H1 (cell line): ENCODE measurements at regions not wholly inside any gene's neighbourhood (a gene's known extent, or its start where the extent isn't known, plus 50 kb on each side); places are given as distances from the start of the nearest gene placed in this dataset.

ENCODE experiments used
- CTCF ChIA-PET: fragments of 300-600 bp; sonication (Branson Sonifier 250); formaldehyde crosslinking; loops from one replicate; lab custom pipeline; 2021; ENCODE audit not compliant: partially characterized antibody; lab: Charles Lee
- POLR2A ChIA-PET: fragments of 300-600 bp; sonication (Branson Sonifier 250); formaldehyde crosslinking; loops from one replicate; lab custom pipeline; 2021; ENCODE audit warnings: inconsistent platforms; ENCODE audit not compliant: partially characterized antibody; lab: Charles Lee
- DNase-seq, 2 experiments: peaks; one replicate each; pipeline versions ENCODE4 v3.0.0 to v3.0.0-alpha.2; 2010 to 2022; ENCODE audit warnings: low spot score in 2 of 2, low read depth in 1 of 2, mixed read lengths in 1 of 2
- FAIRE-seq: peaks from 2 replicates; lab custom pipeline; 2011; peaks lifted over from hg19 to GRCh38; lab: Jason Lieb, UNC
- H2AFZ ChIP-seq: 2 replicates; pipeline ENCODE4 v1.8.1; 2012; ENCODE audit warnings: low read length, inconsistent platforms
- H2AK5ac ChIP-seq: 2 replicates; pipeline ENCODE4 v1.6.1; 2013; ENCODE audit warnings: low read depth, low read length
- H2BK120ac ChIP-seq: replicated peaks from 2 replicates; pipeline ENCODE3; 2013; ENCODE audit warnings: low read depth, low read length, inconsistent platforms
- H2BK12ac ChIP-seq: 2 replicates; pipeline ENCODE4 v1.6.1; 2013; ENCODE audit warnings: low read depth, low read length
- H2BK15ac ChIP-seq: 2 replicates; pipeline ENCODE4 v1.6.1; 2013; ENCODE audit warnings: low read length
- H2BK20ac ChIP-seq: 2 replicates; pipeline ENCODE4 v1.6.1; 2013; ENCODE audit warnings: low read length
- H2BK5ac ChIP-seq: 2 replicates; pipeline ENCODE4 v1.6.1; 2013; ENCODE audit warnings: low read depth, low read length
- H3K14ac ChIP-seq: 2 replicates; pipeline ENCODE4 v1.6.1; 2013; ENCODE audit warnings: inconsistent platforms; ENCODE audit not compliant: insufficient read length
- H3K18ac ChIP-seq: 2 replicates; pipeline ENCODE4 v1.6.1; 2013; ENCODE audit warnings: low read length; ENCODE audit errors: extremely low read depth
- H3K23ac ChIP-seq: 2 replicates; pipeline ENCODE4 v1.6.1; 2013; ENCODE audit warnings: inconsistent platforms; ENCODE audit not compliant: insufficient read length
- H3K23me2 ChIP-seq: 2 replicates; pipeline ENCODE4 v1.6.1; 2013; ENCODE audit warnings: low read depth, low read length
- H3K27ac ChIP-seq: 2 replicates; pipeline ENCODE4 v1.6.1; 2011; ENCODE audit warnings: low read depth, low read length, inconsistent platforms
- H3K27me3 ChIP-seq, 4 experiments: replicated peaks in 1 of 4; 1 replicate in 1 of 4; 2 replicates in 3 of 4; pipeline versions ENCODE4 v1.6.1 to v1.8.1; 2011 to 2013; ENCODE audit warnings: low read length in 3 of 4, mild to moderate bottlenecking in 3 of 4, inconsistent platforms in 2 of 4, mixed read lengths in 2 of 4, moderate library complexity in 1 of 4; ENCODE audit not compliant: control insufficient read depth in 3 of 4, insufficient read depth in 3 of 4; ENCODE audit errors: extremely low read depth in 1 of 4
- H3K36me3 ChIP-seq, 4 experiments: 2 replicates each; pipeline versions ENCODE4 v1.6.1 to v1.8.1; 2011 to 2013; ENCODE audit warnings: mild to moderate bottlenecking in 4 of 4, low read length in 3 of 4, moderate library complexity in 2 of 4, control low read depth in 1 of 4, inconsistent platforms in 1 of 4; ENCODE audit not compliant: insufficient read depth in 4 of 4, control insufficient read depth in 2 of 4
- H3K4ac ChIP-seq: replicated peaks from 2 replicates; pipeline ENCODE3; 2013; ENCODE audit warnings: low read length, low read depth, mixed read lengths, inconsistent platforms; ENCODE audit not compliant: insufficient read length
- H3K4me1 ChIP-seq, 4 experiments: replicated peaks in 1 of 4; 1 replicate in 1 of 4; 2 replicates in 3 of 4; pipeline versions ENCODE4 v1.6.1 to v1.8.1; 2011 to 2013; ENCODE audit warnings: low read length in 3 of 4, inconsistent platforms in 2 of 4, mixed read lengths in 1 of 4; ENCODE audit not compliant: insufficient read depth in 4 of 4, control insufficient read depth in 3 of 4
- H3K4me2 ChIP-seq, 2 experiments: 2 replicates each; pipeline versions ENCODE4 v1.6.1 to v1.8.1; 2011 to 2013; ENCODE audit warnings: low read depth in 2 of 2, low read length in 2 of 2, control low read depth in 1 of 2, inconsistent platforms in 1 of 2, mild to moderate bottlenecking in 1 of 2; ENCODE audit not compliant: insufficient read depth in 1 of 2
- H3K4me3 ChIP-seq, 4 experiments: fragments of 200-600, 300-600 bp in 1 of 4; sonication (generic), shearing (Covaris generic), sonication (Bioruptor Twin) in 1 of 4; 2 replicates each; pipeline versions ENCODE4 v1.5.1 to v1.8.1; 2011 to 2016; ENCODE audit warnings: low read length in 4 of 4, low read depth in 3 of 4, control low read depth in 2 of 4, inconsistent platforms in 2 of 4, mild to moderate bottlenecking in 2 of 4, mixed read lengths in 1 of 4, moderate library complexity in 1 of 4; ENCODE audit not compliant: insufficient read depth in 2 of 4; ENCODE audit errors: extremely low read depth in 1 of 4
- H3K56ac ChIP-seq: replicated peaks from 2 replicates; pipeline ENCODE3; 2013; ENCODE audit warnings: low read depth, mild to moderate bottlenecking, mixed read lengths, low read length, inconsistent platforms; ENCODE audit not compliant: insufficient read length
- H3K79me1 ChIP-seq: 2 replicates; pipeline ENCODE4 v1.6.1; 2013; ENCODE audit warnings: low read depth, low read length, control low read depth
- H3K79me2 ChIP-seq, 2 experiments: 2 replicates each; pipeline versions ENCODE4 v1.6.1 to v1.8.1; 2012 to 2013; ENCODE audit warnings: low read length in 2 of 2, mild to moderate bottlenecking in 2 of 2, inconsistent platforms in 1 of 2; ENCODE audit not compliant: insufficient read depth in 2 of 2, control insufficient read depth in 1 of 2
- H3K9ac ChIP-seq, 4 experiments: replicated peaks in 1 of 4; 1 replicate in 1 of 4; 2 replicates in 3 of 4; pipeline versions ENCODE4 v1.6.1 to v1.8.1; 2011 to 2013; ENCODE audit warnings: low read depth in 3 of 4, low read length in 3 of 4, control low read depth in 2 of 4, mild to moderate bottlenecking in 2 of 4, moderate library complexity in 2 of 4, inconsistent platforms in 1 of 4; ENCODE audit errors: extremely low read depth in 1 of 4
- H3K9me3 ChIP-seq, 2 experiments: 2 replicates each; pipeline versions ENCODE4 v1.6.1 to v1.8.1; 2012 to 2013; ENCODE audit warnings: mild to moderate bottlenecking in 2 of 2, moderate library complexity in 2 of 2, control low read depth in 1 of 2, inconsistent platforms in 1 of 2, low read depth in 1 of 2, low read length in 1 of 2, mixed read lengths in 1 of 2; ENCODE audit not compliant: insufficient read depth in 2 of 2
- H4K20me1 ChIP-seq, 2 experiments: replicated peaks in 1 of 2; 2 replicates each; pipeline versions ENCODE3 to v1.8.1; 2011 to 2013; ENCODE audit warnings: inconsistent platforms in 2 of 2, low read length in 2 of 2, mild to moderate bottlenecking in 1 of 2; ENCODE audit not compliant: insufficient read depth in 2 of 2, control insufficient read depth in 1 of 2
- H4K5ac ChIP-seq: 2 replicates; pipeline ENCODE4 v1.6.1; 2013; ENCODE audit warnings: low read length, low read depth, mixed read lengths, inconsistent platforms; ENCODE audit not compliant: insufficient read length
- H4K8ac ChIP-seq: 2 replicates; pipeline ENCODE4 v1.8.0; 2013; ENCODE audit warnings: mild to moderate bottlenecking, moderate library complexity, low read length, inconsistent platforms; ENCODE audit not compliant: insufficient read depth; ENCODE audit errors: extremely low read depth
- H4K91ac ChIP-seq: replicated peaks from 2 replicates; pipeline ENCODE3; 2013; ENCODE audit warnings: low read length, mixed read lengths, inconsistent platforms; ENCODE audit not compliant: insufficient read length
- CBX5 ChIP-seq: fragments of 300-800, 300-1000 bp; sonication (generic); IDR thresholded peaks from 2 replicates; pipeline ENCODE4 v1.7.1; 2016; ENCODE audit warnings: antibody characterized with exemption, low read length, low read depth
- CEBPB ChIP-seq: IDR thresholded peaks from 2 replicates; pipeline ENCODE4 v1.6.1; 2012; ENCODE audit warnings: low read depth, low read length
- CHD1 ChIP-seq: IDR thresholded peaks from 2 replicates; pipeline ENCODE4 v1.6.1; 2012; ENCODE audit warnings: low read depth, low read length, improper control_type of control experiment
- CHD2 ChIP-seq: IDR thresholded peaks from 2 replicates; pipeline ENCODE4 v1.6.1; 2012; ENCODE audit warnings: low read length, improper control_type of control experiment
- FOSL1 ChIP-seq: IDR thresholded peaks from 2 replicates; pipeline ENCODE4 v1.6.1; 2011; ENCODE audit warnings: mild to moderate bottlenecking, low read depth, low read length, moderate library complexity; ENCODE audit not compliant: insufficient read depth
- GABPA ChIP-seq: IDR thresholded peaks from 2 replicates; pipeline ENCODE4 v1.6.1; 2011; ENCODE audit warnings: mild to moderate bottlenecking, low read length, moderate library complexity, borderline replicate concordance; ENCODE audit not compliant: insufficient read depth
- JUND ChIP-seq: IDR thresholded peaks from 2 replicates; pipeline ENCODE4 v1.6.1; 2011; ENCODE audit warnings: mild to moderate bottlenecking, improper control_type of control experiment, low read length
- POLR2AphosphoS5 ChIP-seq: IDR thresholded peaks from 2 replicates; pipeline ENCODE4 v1.6.1; 2011; ENCODE audit warnings: low read depth, low read length
- SIX5 ChIP-seq: IDR thresholded peaks from 2 replicates; pipeline ENCODE4 v1.6.1; 2011; ENCODE audit warnings: mild to moderate bottlenecking, low read depth, low read length
- SP2 ChIP-seq: IDR thresholded peaks from 2 replicates; pipeline ENCODE4 v1.6.1; 2012; ENCODE audit warnings: mild to moderate bottlenecking, low read length, inconsistent platforms
- USF2 ChIP-seq: IDR thresholded peaks from 2 replicates; pipeline ENCODE4 v1.6.1; 2011; ENCODE audit warnings: low read length, improper control_type of control experiment
- ZNF274 ChIP-seq: IDR thresholded peaks from 2 replicates; pipeline ENCODE4 v1.7.0; 2012; ENCODE audit warnings: low read length, borderline replicate concordance; ENCODE audit errors: extremely low read depth
- WGBS, 2 experiments: shearing (Covaris generic) in 1 of 2; methylation state at CpG; one replicate each; pipeline versions ENCODE4 v1.1.6 to v1.1.7; 2013 to 2015; ENCODE audit warnings: low lambda C conversion rate in 2 of 2, mixed read lengths in 2 of 2, inconsistent platforms in 1 of 2, low coverage in 1 of 2, missing lambda C conversion rate in 1 of 2; ENCODE audit not compliant: insufficient replicate concordance in 2 of 2, insufficient coverage in 1 of 2, insufficient read length in 1 of 2; ENCODE audit errors: extremely low coverage in 1 of 2, missing lambda C conversion rate in 1 of 2; 5-methylcytosine and 5-hydroxymethylcytosine counted together

- H3K36me3 ChIP-seq, result no peaks in the 10 kb centered on the region; a peak in 1 of 8 replicates
- POLR2A ChIA-PET, result interaction anchor here (1.2 kb wide), 1 partner anchor 93 kb away, joined by 3 read pairs; the partner anchor contains the start of gene CRHR1
- H2BK15ac ChIP-seq, result no peak overlapping the region
- FAIRE-seq, result no peak
- H3K79me2 ChIP-seq, result no peaks in the 10 kb centered on the region
- TF ChIP-seq SP2, result no peak
- no peak for TF ChIP-seq FOSL1
- TF ChIP-seq GABPA, result no peak
- TF ChIP-seq CEBPB, result no peak
- TF ChIP-seq SIX5, result no peak
- no peak for TF ChIP-seq ZNF274
- no peak for TF ChIP-seq CHD2
- TF ChIP-seq CBX5, result no peak
- TF ChIP-seq POLR2AphosphoS5, result no peak
- no peak for TF ChIP-seq USF2
- TF ChIP-seq JUND, result no peak
- TF ChIP-seq CHD1, result no peak
- TF ChIP-seq, all 59 proteins: peak for 0
- Histone ChIP-seq H3K4me3 (no peak overlapping the region), H4K20me1 (no peaks in the 10 kb centered on the region), H2AFZ (no peak overlapping the region), H4K8ac (no peak overlapping the region), H3K14ac (no peak overlapping the region), H2BK20ac (no peak overlapping the region), H2BK120ac (no peak overlapping the region), H3K4me2 (no peak overlapping the region), H3K27ac (no peak overlapping the region), H3K4ac (no peak overlapping the region), H3K23me2 (no peaks in the 10 kb centered on the region), H3K27me3 (peaks cover 0 to 5% (median 0%) of the 10 kb centered on the region in 4 experiments; a peak in 3 of 7 replicates), H2BK12ac (no peak overlapping the region), H3K23ac (no peak overlapping the region), H2AK5ac (no peak overlapping the region), H3K18ac (no peak overlapping the region), H3K9me3 (no peaks in the 10 kb centered on the region), H3K4me1 (no peaks in the 10 kb centered on the region), H4K91ac (no peak overlapping the region), H3K56ac (no peak overlapping the region), H3K79me1 (no peaks in the 10 kb centered on the region), H2BK5ac (no peak overlapping the region), H4K5ac (no peak overlapping the region), H3K9ac (no peak overlapping the region)
- 74% methylated on average over 13 of the region's 13 CpGs; no CpG with 5 or more reads in 1 of the 2 experiments for WGBS, 2 experiments
- CTCF ChIA-PET, result interaction anchor here (1.2 to 2.9 kb wide), 4 partner anchors 9 to 164 kb away, joined by 3 to 8 read pairs (median 4); no protein-coding TSS in a partner anchor
- DNase-seq, result no peak
Measured at GRCh38 chr17:45690625-45691275, 93.4 kb upstream of the CRHR1 start.
